ENCODE measurements at regions not wholly inside any gene's neighbourhood (a gene's known extent, or its start where the extent isn't known, plus 50 kb on each side); places are given as distances from the start of the nearest gene placed in this dataset.

DNA sequence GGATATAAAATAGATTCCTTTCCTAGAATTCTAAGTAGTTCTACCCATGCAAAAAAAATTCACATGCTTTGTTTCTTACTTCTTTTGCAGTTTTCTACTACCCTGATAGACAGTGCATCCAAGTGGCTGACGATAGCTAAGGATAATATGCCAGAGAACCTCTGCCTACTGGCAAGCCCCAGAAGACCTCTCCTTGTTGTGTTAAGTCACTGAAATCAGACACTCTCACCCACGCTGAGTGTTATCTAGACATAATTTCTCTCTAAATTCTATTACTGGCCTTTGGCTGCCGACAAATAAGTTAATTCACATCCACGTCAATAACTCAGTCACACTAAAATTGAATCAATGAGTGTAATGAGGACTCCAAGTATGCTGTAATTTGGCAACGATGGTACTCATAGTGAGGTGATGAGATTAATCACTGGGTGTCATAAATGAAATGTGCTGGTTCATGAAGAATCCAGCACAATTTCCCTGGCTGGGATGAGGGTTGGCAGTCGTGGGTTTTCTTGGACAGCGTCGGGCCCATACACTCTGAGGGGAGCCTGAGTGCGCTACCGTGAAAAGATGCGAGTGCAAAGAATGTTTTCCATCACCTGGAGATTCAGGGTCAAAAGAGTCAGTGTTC lies 354.8 kb upstream of the TMEM132C start:
- no peaks in the 10 kb centered on the region for H3K36me3 ChIP-seq (ENCODE audit: control insufficient read depth in 2 of 3, insufficient read depth in 3 of 3, low read length in 3 of 3)
- no peak overlapping the region for H3K4me3 ChIP-seq (ENCODE audit: low read length in 3 of 3)
- intact Hi-C loops (cut with DNase I): no loop called here

DNA sequence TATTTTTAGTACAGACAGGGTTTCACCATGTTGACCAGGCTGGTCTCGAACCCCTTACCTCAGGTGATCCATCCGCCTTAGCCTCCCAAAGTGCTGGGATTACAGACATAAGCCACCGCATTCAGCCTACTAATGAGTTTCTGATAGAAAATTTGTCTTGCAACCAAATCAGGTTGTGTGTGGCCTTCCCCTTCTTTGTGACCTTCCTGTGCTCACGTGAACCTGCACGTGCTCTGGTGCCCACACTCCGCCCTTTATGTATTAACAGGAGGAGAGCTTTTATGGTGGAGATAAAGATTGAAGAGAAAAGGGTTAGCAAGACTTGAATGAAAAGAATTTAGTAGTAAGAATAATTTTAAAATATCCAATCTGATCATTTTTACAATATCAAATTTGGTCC lies 343.5 kb upstream of the TMEM132C start:
- no peaks in the 10 kb centered on the region for H3K4me1 ChIP-seq (ENCODE audit: control insufficient read depth in 2 of 3, insufficient read depth in 2 of 3, low read depth in 1 of 3, low read length in 3 of 3)
- no peak overlapping the region for H3K27ac ChIP-seq (ENCODE audit: low read depth in 2 of 2, low read length in 2 of 2)
- TF ChIP-seq, protein P1, sequence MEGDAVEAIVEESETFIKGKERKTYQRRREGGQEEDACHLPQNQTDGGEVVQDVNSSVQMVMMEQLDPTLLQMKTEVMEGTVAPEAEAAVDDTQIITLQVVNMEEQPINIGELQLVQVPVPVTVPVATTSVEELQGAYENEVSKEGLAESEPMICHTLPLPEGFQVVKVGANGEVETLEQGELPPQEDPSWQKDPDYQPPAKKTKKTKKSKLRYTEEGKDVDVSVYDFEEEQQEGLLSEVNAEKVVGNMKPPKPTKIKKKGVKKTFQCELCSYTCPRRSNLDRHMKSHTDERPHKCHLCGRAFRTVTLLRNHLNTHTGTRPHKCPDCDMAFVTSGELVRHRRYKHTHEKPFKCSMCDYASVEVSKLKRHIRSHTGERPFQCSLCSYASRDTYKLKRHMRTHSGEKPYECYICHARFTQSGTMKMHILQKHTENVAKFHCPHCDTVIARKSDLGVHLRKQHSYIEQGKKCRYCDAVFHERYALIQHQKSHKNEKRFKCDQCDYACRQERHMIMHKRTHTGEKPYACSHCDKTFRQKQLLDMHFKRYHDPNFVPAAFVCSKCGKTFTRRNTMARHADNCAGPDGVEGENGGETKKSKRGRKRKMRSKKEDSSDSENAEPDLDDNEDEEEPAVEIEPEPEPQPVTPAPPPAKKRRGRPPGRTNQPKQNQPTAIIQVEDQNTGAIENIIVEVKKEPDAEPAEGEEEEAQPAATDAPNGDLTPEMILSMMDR (IDR thresholded peaks at IDR 0.05; ENCODE audit: borderline replicate concordance, extremely low read depth, insufficient read depth): no peak
- no peak for DNase-seq
- H3K9ac ChIP-seq (ENCODE audit: low read length in 3 of 3): no peak overlapping the region
- intact Hi-C loops (cut with DNase I): no loop called here
- no peaks in the 10 kb centered on the region for H3K27me3 ChIP-seq (ENCODE audit: control insufficient read depth, insufficient read depth, low read length)
- FAIRE-seq: no peak
- no peak overlapping the region for H3K4me3 ChIP-seq (ENCODE audit: low read length in 3 of 3)
- H3K9me3 ChIP-seq (ENCODE audit: control insufficient read depth in 2 of 3, insufficient read depth in 1 of 3, low read length in 3 of 3): no peaks in the 10 kb centered on the region
- H3K36me3 ChIP-seq (ENCODE audit: control insufficient read depth in 2 of 3, insufficient read depth in 3 of 3, low read length in 3 of 3): no peaks in the 10 kb centered on the region

More for the DNA sequence above, 354.8 kb upstream of the TMEM132C start:
- TF ChIP-seq, protein P1 (IDR thresholded peaks at IDR 0.05; ENCODE audit: borderline replicate concordance, extremely low read depth, insufficient read depth): no peak
- FAIRE-seq: no peak
- no peaks in the 10 kb centered on the region for H3K4me1 ChIP-seq (ENCODE audit: control insufficient read depth in 2 of 3, insufficient read depth in 2 of 3, low read depth in 1 of 3, low read length in 3 of 3)
- H3K9me3 ChIP-seq (ENCODE audit: control insufficient read depth in 2 of 3, insufficient read depth in 1 of 3, low read length in 3 of 3): no peaks in the 10 kb centered on the region
- H3K27ac ChIP-seq (ENCODE audit: low read depth in 2 of 2, low read length in 2 of 2): no peak overlapping the region
- no peak for DNase-seq
- no peaks in the 10 kb centered on the region for H3K27me3 ChIP-seq (ENCODE audit: control insufficient read depth, insufficient read depth, low read length)
- H3K9ac ChIP-seq (ENCODE audit: low read length in 3 of 3): no peak overlapping the region

DNA sequence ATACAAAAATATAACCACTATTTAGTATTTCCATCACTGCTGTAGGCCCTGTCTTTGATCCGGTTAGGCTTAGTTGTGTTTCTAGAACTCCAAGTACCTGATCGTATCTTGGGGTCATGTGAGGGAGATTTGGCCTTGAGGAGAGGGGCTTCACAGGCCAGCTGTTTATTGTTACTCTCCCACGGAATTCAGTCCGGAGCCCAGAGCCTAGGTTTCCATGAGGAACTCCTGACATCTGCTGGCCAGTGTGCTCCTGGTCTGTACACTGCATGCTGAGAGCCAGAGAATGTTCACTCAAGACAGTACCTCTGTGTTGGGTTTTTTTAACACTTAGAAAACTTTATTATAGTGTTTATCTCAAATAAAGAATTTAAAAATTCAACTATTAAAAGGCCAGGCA lies 341.0 kb upstream of the TMEM132C start:
- DNase-seq: peak in 4 of 5 donors; percentile 36 to 52 (median 46)
- FAIRE-seq: no peak
- Histone ChIP-seq H3K9me3 (ENCODE audit: control insufficient read depth in 2 of 3, insufficient read depth in 1 of 3, low read length in 3 of 3) (no peaks in the 10 kb centered on the region), H3K4me3 (ENCODE audit: low read length in 3 of 3) (no peak overlapping the region), H3K4me1 (ENCODE audit: control insufficient read depth in 2 of 3, insufficient read depth in 2 of 3, low read depth in 1 of 3, low read length in 3 of 3) (no peaks in the 10 kb centered on the region), H3K27me3 (ENCODE audit: control insufficient read depth, insufficient read depth, low read length) (no peaks in the 10 kb centered on the region), H3K9ac (ENCODE audit: low read length in 3 of 3) (no peak overlapping the region), H3K36me3 (ENCODE audit: control insufficient read depth in 2 of 3, insufficient read depth in 3 of 3, low read length in 3 of 3) (no peaks in the 10 kb centered on the region), H3K27ac (ENCODE audit: low read depth in 2 of 2, low read length in 2 of 2) (no peak overlapping the region)
- intact Hi-C loops (cut with DNase I): no loop called here
- TF ChIP-seq, protein P1 (IDR thresholded peaks at IDR 0.05; ENCODE audit: borderline replicate concordance, extremely low read depth, insufficient read depth): no peak

DNA sequence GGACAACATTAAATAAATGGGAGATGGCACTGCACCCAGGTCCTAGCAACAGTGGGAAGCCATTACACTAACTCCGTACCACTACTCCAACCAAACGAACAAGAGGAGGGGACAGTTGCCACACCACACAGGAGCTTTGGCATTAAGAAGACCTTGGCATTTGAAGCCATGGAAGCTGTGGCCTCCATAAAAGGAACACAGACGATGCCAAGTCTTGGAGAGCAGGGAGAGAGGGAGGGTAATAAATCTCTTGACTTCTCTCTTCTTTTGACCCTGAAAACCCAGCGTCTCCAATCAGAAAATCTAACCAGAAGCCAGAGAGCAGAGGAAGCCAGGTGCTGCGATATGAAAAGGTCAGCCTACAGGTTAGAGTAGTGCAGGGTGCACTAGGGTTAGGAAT lies 338.8 kb upstream of the TMEM132C start:
- DNase-seq (no peak), FAIRE-seq (no peak)
- intact Hi-C loops (cut with DNase I): no loop called here
- Histone ChIP-seq H3K27ac (ENCODE audit: low read depth in 2 of 2, low read length in 2 of 2) (no peak overlapping the region), H3K27me3 (ENCODE audit: control insufficient read depth, insufficient read depth, low read length) (no peaks in the 10 kb centered on the region), H3K9ac (ENCODE audit: low read length in 3 of 3) (no peak overlapping the region), H3K36me3 (ENCODE audit: control insufficient read depth in 2 of 3, insufficient read depth in 3 of 3, low read length in 3 of 3) (no peaks in the 10 kb centered on the region), H3K4me3 (ENCODE audit: low read length in 3 of 3) (no peak overlapping the region), H3K4me1 (ENCODE audit: control insufficient read depth in 2 of 3, insufficient read depth in 2 of 3, low read depth in 1 of 3, low read length in 3 of 3) (no peaks in the 10 kb centered on the region), H3K9me3 (ENCODE audit: control insufficient read depth in 2 of 3, insufficient read depth in 1 of 3, low read length in 3 of 3) (no peaks in the 10 kb centered on the region)
- TF ChIP-seq, protein P1 (IDR thresholded peaks at IDR 0.05; ENCODE audit: borderline replicate concordance, extremely low read depth, insufficient read depth): no peak
